ENCODE measurements at regions not wholly inside any gene's neighbourhood (a gene's known extent, or its start where the extent isn't known, plus 50 kb on each side); places are given as distances from the start of the nearest gene placed in this dataset.

GRCh38 chr9:81388831-81389230 is 300.5 kb downstream of the TLE1 start:
- Histone ChIP-seq H3F3A (ENCODE audit: insufficient read depth, low read depth) (peaks cover 20% of the 10 kb centered on the region), H3K79me2 (ENCODE audit: low read depth) (no peaks in the 10 kb centered on the region), H3K9me2 (ENCODE audit: insufficient read depth) (0 out of 2 replicates have a peak, but pooled peaks cover 2% of the 10 kb centered on the region), H4K20me1 (ENCODE audit: insufficient read depth) (no peaks in the 10 kb centered on the region), H3K36me3 (ENCODE audit: low read depth) (0 out of 2 replicates have a peak, but pooled peaks cover 3% of the 10 kb centered on the region), H3K27me3 (ENCODE audit: insufficient read depth, low read depth) (no peaks in the 10 kb centered on the region), H3K4me3 (no peak overlapping the region; the same call in 1 of the 2 replicates), H2AFZ (no peak overlapping the region; the same call in 1 of the 2 replicates), H3K9me3 (ENCODE audit: insufficient read depth, low read depth) (peaks cover 23% of the 10 kb centered on the region), H3K4me1 (replicated peaks; ENCODE audit: insufficient read depth) (peaks cover 40% of the 10 kb centered on the region), H3K4me2 (peak overlapping the region; percentile 52), H3K27ac (peak overlapping the region; percentile 66)
- intact Hi-C loops (cut with micrococcal nuclease; ENCODE audit: unreplicated experiment): loop anchor here (1.0 to 10.0 kb wide), 5 partner anchors 21 to 456 kb away; no protein-coding TSS in a partner anchor
- BruUV-seq (replicated peaks): TSS peak; percentile 93
- CTCF ChIA-PET: no interaction called here
- TF ChIP-seq EZH2 (IDR thresholded peaks at IDR 0.05; ENCODE audit: low read depth) (no peak), CTCF (conservative IDR thresholded peaks at IDR 0.05) (no peak)
- no peak for DNase-seq
- POLR2A ChIA-PET (ENCODE audit: unreplicated experiment): interaction anchor here (0.7 kb wide), 1 partner anchor 169 kb away, joined by 6 read pairs; no protein-coding TSS in a partner anchor

DNA sequence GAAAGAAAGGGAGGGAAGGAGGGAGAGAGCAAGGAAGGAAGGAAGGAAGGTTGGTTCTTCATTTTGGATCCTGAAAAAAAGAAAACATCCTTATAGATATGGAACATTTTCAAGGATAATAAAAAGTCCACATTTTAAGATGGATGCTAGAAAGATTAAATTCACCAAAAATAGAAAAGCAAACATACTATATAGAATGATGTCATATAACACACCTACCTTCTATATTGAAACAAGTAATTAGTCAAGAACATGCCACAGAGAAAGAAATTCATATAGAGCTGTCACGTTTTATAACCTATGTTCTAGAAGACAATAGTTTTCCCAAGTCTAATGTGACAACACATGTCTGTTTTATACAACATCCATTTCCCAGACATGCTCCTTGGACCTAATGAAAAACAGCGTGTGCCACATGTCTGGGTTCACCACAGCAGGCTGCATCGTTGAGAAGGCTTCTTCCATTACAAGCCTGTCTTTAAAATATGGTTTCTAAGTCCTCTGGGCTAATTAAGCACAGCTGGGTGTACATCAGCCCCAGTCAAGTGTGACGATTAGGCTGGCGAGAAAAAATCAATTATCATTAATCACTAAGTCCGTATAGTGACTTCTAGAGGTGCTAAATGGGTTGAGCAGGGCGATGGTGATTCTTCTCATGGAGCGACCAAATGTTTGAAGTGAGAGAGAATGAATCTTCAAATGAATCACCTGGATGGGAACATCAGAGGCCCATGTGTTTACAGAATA is 301.8 kb downstream of the TLE1 start:
- no peaks in the 10 kb centered on the region for H3K79me2 ChIP-seq (ENCODE audit: low read depth)
- ChIA-PET POLR2A (ENCODE audit: unreplicated experiment) (no interaction called here), CTCF (no interaction called here)
- H3K9me2 ChIP-seq (ENCODE audit: insufficient read depth): 0 out of 2 replicates have a peak, but pooled peaks cover 2% of the 10 kb centered on the region
- H3K27me3 ChIP-seq (ENCODE audit: insufficient read depth, low read depth): no peaks in the 10 kb centered on the region
- intact Hi-C loops (cut with micrococcal nuclease; ENCODE audit: unreplicated experiment): loop anchor here (2.0 to 10.0 kb wide), 2 partner anchors 359 to 457 kb away; no protein-coding TSS in a partner anchor
- no TSS peak for BruUV-seq (replicated peaks)
- no peak for DNase-seq
- H3K9me3 ChIP-seq (ENCODE audit: insufficient read depth, low read depth): peaks cover 24% of the 10 kb centered on the region
- H2AFZ ChIP-seq: no peak overlapping the region
- peaks cover 20% of the 10 kb centered on the region for H3F3A ChIP-seq (ENCODE audit: insufficient read depth, low read depth)
- H3K4me3 ChIP-seq: no peak overlapping the region
- H3K4me1 ChIP-seq (replicated peaks; ENCODE audit: insufficient read depth): peaks cover 40% of the 10 kb centered on the region
- 0 out of 2 replicates have a peak, but pooled peaks cover 3% of the 10 kb centered on the region for H3K36me3 ChIP-seq (ENCODE audit: low read depth)
- no peak overlapping the region for H3K27ac ChIP-seq
- no peak overlapping the region for H3K4me2 ChIP-seq
- no peak for TF ChIP-seq CTCF (conservative IDR thresholded peaks at IDR 0.05)
- no peak for TF ChIP-seq EZH2 (IDR thresholded peaks at IDR 0.05; ENCODE audit: low read depth)
- no peaks in the 10 kb centered on the region for H4K20me1 ChIP-seq (ENCODE audit: insufficient read depth)

DNA sequence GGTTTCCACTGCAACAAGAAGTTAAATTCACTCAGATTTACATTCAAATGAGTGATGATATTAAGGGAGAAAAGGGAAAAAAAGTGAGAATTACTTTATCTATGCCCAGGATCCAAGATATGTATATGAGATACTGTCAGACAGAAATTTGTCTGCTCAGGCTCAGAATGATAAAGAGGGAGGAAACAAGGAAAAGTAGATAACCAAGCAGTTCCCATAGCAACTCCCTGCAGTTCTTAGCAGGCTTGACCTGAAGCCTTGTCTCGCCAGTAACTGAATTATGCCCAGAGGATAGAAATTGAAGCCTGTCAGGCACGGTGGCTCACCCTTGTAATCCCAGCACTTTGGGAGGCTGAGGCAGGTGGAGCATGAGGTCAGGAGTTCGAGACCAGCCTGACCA is 304.4 kb downstream of the TLE1 start:
- H3K4me3 ChIP-seq: no peak overlapping the region
- H2AFZ ChIP-seq: no peak overlapping the region
- H3K27ac ChIP-seq: no peak overlapping the region
- no peaks in the 10 kb centered on the region for H4K20me1 ChIP-seq (ENCODE audit: insufficient read depth)
- H3K79me2 ChIP-seq (ENCODE audit: low read depth): no peaks in the 10 kb centered on the region
- H3F3A ChIP-seq (ENCODE audit: insufficient read depth, low read depth): peaks cover 24% of the 10 kb centered on the region
- intact Hi-C loops (cut with micrococcal nuclease; ENCODE audit: unreplicated experiment): loop anchor here (10.0 kb wide), 1 partner anchor 460 kb away; no protein-coding TSS in a partner anchor
- ChIA-PET POLR2A (ENCODE audit: unreplicated experiment) (interaction anchor here (0.6 kb wide), 1 partner anchor 127 kb away, joined by 4 read pairs; no protein-coding TSS in a partner anchor), CTCF (no interaction called here)
- TF ChIP-seq CTCF (conservative IDR thresholded peaks at IDR 0.05): no peak
- no TSS peak for BruUV-seq (replicated peaks)
- H3K4me1 ChIP-seq (replicated peaks; ENCODE audit: insufficient read depth): peaks cover 34% of the 10 kb centered on the region
- DNase-seq: no peak
- H3K9me2 ChIP-seq (ENCODE audit: insufficient read depth): no peaks in the 10 kb centered on the region
- no peak overlapping the region for H3K4me2 ChIP-seq
- H3K27me3 ChIP-seq (ENCODE audit: insufficient read depth, low read depth): no peaks in the 10 kb centered on the region
- 0 out of 2 replicates have a peak, but pooled peaks cover 3% of the 10 kb centered on the region for H3K36me3 ChIP-seq (ENCODE audit: low read depth)
- peaks cover 18% of the 10 kb centered on the region for H3K9me3 ChIP-seq (ENCODE audit: insufficient read depth, low read depth)
